ENCODE measurements at regions not wholly inside any gene's neighbourhood (a gene's known extent, or its start where the extent isn't known, plus 50 kb on each side); places are given as distances from the start of the nearest gene placed in this dataset.

GRCh38 chr4:155552180-155552579, 114.5 kb upstream of the GUCY1A1 start:
- DNase-seq (ENCODE audit: low spot score), result no peak

GRCh38 chr4:155548173-155548572, 118.5 kb upstream of the GUCY1A1 start:
- DNase-seq (ENCODE audit: low spot score), result no peak

GRCh38 chr4:155546451-155546850, 120.2 kb upstream of the GUCY1A1 start:
- no peak for DNase-seq (ENCODE audit: low spot score)

- no peak for DNase-seq (ENCODE audit: low spot score)
These were observed 121.2 kb upstream of the GUCY1A1 start for GRCh38 chr4:155545456-155545855.

GRCh38 chr4:155544547-155544946, 122.1 kb upstream of the GUCY1A1 start:
- no peak for DNase-seq (ENCODE audit: low spot score)

- no peak for DNase-seq (ENCODE audit: low spot score)
These were observed 123.4 kb upstream of the GUCY1A1 start for GRCh38 chr4:155543126-155543765.

- no peak for DNase-seq (ENCODE audit: low spot score)
These were observed 124.2 kb upstream of the GUCY1A1 start for GRCh38 chr4:155542415-155542814.

GRCh38 chr4:155541716-155542115, 124.9 kb upstream of the GUCY1A1 start:
- DNase-seq (ENCODE audit: low spot score), result no peak

- DNase-seq (ENCODE audit: low spot score), result no peak
These were observed 126.0 kb upstream of the GUCY1A1 start for GRCh38 chr4:155540698-155541097.

- DNase-seq (ENCODE audit: low spot score), result no peak
These were observed 126.9 kb upstream of the GUCY1A1 start for GRCh38 chr4:155539746-155540145.

GRCh38 chr4:155535802-155536454, 130.7 kb upstream of the GUCY1A1 start:
- no peak for DNase-seq (ENCODE audit: low spot score)

- DNase-seq (ENCODE audit: low spot score), result no peak
These were observed 134.1 kb upstream of the GUCY1A1 start for GRCh38 chr4:155532373-155533085.

GRCh38 chr4:155530857-155531256, 135.8 kb upstream of the GUCY1A1 start:
- DNase-seq (ENCODE audit: low spot score), result no peak

GRCh38 chr4:155530290-155530689, 136.4 kb upstream of the GUCY1A1 start:
- DNase-seq (ENCODE audit: low spot score), result no peak

- no peak for DNase-seq (ENCODE audit: low spot score)
These were observed 136.9 kb upstream of the GUCY1A1 start for GRCh38 chr4:155529716-155530115.

- DNase-seq (ENCODE audit: low spot score), result no peak
These were observed 137.4 kb upstream of the GUCY1A1 start for GRCh38 chr4:155529272-155529671.

- DNase-seq (ENCODE audit: low spot score), result no peak
These were observed 140.0 kb upstream of the GUCY1A1 start for GRCh38 chr4:155526452-155527169.

GRCh38 chr4:155524926-155525455, 141.7 kb upstream of the GUCY1A1 start:
- no peak for DNase-seq (ENCODE audit: low spot score)

GRCh38 chr4:155523358-155523757, 143.3 kb upstream of the GUCY1A1 start:
- DNase-seq (ENCODE audit: low spot score), result no peak

GRCh38 chr4:155522201-155522600, 144.4 kb upstream of the GUCY1A1 start:
- DNase-seq (ENCODE audit: low spot score), result no peak

- DNase-seq (ENCODE audit: low spot score), result no peak
These were observed 144.6 kb upstream of the MAP9 start for GRCh38 chr4:155521382-155521781.

- no peak for DNase-seq (ENCODE audit: low spot score)
These were observed 138.8 kb upstream of the MAP9 start for GRCh38 chr4:155515444-155516075.

Measured in hematopoietic multipotent progenitor cell treated with erythropoietin and hydrocortisone succinate and interleukin-3 and kit ligand, for 17 days (in vitro differentiated cells).